ENCODE measurements at regions not wholly inside any gene's neighbourhood (a gene's known extent, or its start where the extent isn't known, plus 50 kb on each side); places are given as distances from the start of the nearest gene placed in this dataset.

GRCh38 chr17:6334386-6334785, 100.5 kb downstream of the AIPL1 start:
- TF ChIP-seq CTCF (tag by site-specific recombination; IDR thresholded peaks at IDR 0.05) (no peak), ZNF26 (tag by site-specific recombination; IDR thresholded peaks at IDR 0.05) (no peak), BCL6B (tag by site-specific recombination; IDR thresholded peaks at IDR 0.05) (no peak), ZNF274 (IDR thresholded peaks at IDR 0.05; ENCODE audit: low read length) (no peak), ZNF274 (tag by site-specific recombination; IDR thresholded peaks at IDR 0.05; ENCODE audit: borderline replicate concordance) (no peak), ZNF610 (tag by site-specific recombination; IDR thresholded peaks at IDR 0.05; ENCODE audit: borderline replicate concordance) (no peak), ZIC2 (tag by site-specific recombination; IDR thresholded peaks at IDR 0.05) (no peak), ZBTB1 (tag by site-specific recombination; IDR thresholded peaks at IDR 0.05) (no peak), ZNF335 (tag by site-specific recombination; conservative IDR thresholded peaks at IDR 0.05) (no peak), ZNF416 (tag by site-specific recombination; IDR thresholded peaks at IDR 0.05) (no peak)
- TF ChIP-seq, protein P1, sequence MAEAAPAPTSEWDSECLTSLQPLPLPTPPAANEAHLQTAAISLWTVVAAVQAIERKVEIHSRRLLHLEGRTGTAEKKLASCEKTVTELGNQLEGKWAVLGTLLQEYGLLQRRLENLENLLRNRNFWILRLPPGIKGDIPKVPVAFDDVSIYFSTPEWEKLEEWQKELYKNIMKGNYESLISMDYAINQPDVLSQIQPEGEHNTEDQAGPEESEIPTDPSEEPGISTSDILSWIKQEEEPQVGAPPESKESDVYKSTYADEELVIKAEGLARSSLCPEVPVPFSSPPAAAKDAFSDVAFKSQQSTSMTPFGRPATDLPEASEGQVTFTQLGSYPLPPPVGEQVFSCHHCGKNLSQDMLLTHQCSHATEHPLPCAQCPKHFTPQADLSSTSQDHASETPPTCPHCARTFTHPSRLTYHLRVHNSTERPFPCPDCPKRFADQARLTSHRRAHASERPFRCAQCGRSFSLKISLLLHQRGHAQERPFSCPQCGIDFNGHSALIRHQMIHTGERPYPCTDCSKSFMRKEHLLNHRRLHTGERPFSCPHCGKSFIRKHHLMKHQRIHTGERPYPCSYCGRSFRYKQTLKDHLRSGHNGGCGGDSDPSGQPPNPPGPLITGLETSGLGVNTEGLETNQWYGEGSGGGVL (tag by site-specific recombination; IDR thresholded peaks at IDR 0.05) = no peak
